ENCODE measurements at regions not wholly inside any gene's neighbourhood (a gene's known extent, or its start where the extent isn't known, plus 50 kb on each side); places are given as distances from the start of the nearest gene placed in this dataset.

GRCh38 chr15:53328341-53328740 lies 431.1 kb downstream of the WDR72 start:
- intact Hi-C loops (cut with DNase I), result no loop called here
- H3K36me3 ChIP-seq, result no peaks in the 10 kb centered on the region
- H3K27ac ChIP-seq (replicated peaks in 1 of 4), result no peak overlapping the region
- WGBS, result 58% methylated on average over 1 of the region's 1 CpG
- peaks cover 0 to 10% (median 0%) of the 10 kb centered on the region in 4 donors for H3K27me3 ChIP-seq
- TF ChIP-seq POLR2A (IDR thresholded peaks at IDR 0.05; ENCODE audit: low read depth), result no peak
- no peak for TF ChIP-seq CTCF (IDR thresholded peaks at IDR 0.05)
- no peak for TF ChIP-seq POLR2AphosphoS5 (IDR thresholded peaks at IDR 0.05)
- no peak for TF ChIP-seq EP300 (IDR thresholded peaks at IDR 0.05)
- peak; percentile 78 for DNase-seq (ENCODE audit: extremely low spot score)
- H3K4me3 ChIP-seq, result no peak overlapping the region
- no peaks in the 10 kb centered on the region for H3K9me3 ChIP-seq
- H3K4me1 ChIP-seq, result no peaks in the 10 kb centered on the region

GRCh38 chr15:53324061-53324460 lies 435.4 kb downstream of the WDR72 start:
- peaks cover 0 to 6% (median 0%) of the 10 kb centered on the region in 4 donors for H3K27me3 ChIP-seq
- no peak overlapping the region for H3K4me3 ChIP-seq
- no peaks in the 10 kb centered on the region for H3K4me1 ChIP-seq
- TF ChIP-seq POLR2AphosphoS5 (IDR thresholded peaks at IDR 0.05), result no peak
- TF ChIP-seq POLR2A (IDR thresholded peaks at IDR 0.05; ENCODE audit: low read depth), result no peak
- no peak for TF ChIP-seq CTCF (IDR thresholded peaks at IDR 0.05)
- TF ChIP-seq EP300 (IDR thresholded peaks at IDR 0.05), result no peak
- H3K27ac ChIP-seq (replicated peaks in 1 of 4), result no peak overlapping the region
- DNase-seq (ENCODE audit: extremely low spot score), result no peak
- WGBS, result 76% methylated on average over 7 of the region's 7 CpGs
- no peaks in the 10 kb centered on the region for H3K36me3 ChIP-seq
- no peaks in the 10 kb centered on the region for H3K9me3 ChIP-seq
- intact Hi-C loops (cut with DNase I), result no loop called here

GRCh38 chr15:53323191-53323590 lies 436.3 kb downstream of the WDR72 start:
- peaks cover 0 to 6% (median 0%) of the 10 kb centered on the region in 4 donors for H3K27me3 ChIP-seq
- TF ChIP-seq EP300 (IDR thresholded peaks at IDR 0.05) (no peak), CTCF (IDR thresholded peaks at IDR 0.05) (no peak)
- intact Hi-C loops (cut with DNase I), result no loop called here
- no peaks in the 10 kb centered on the region for H3K4me1 ChIP-seq
- 66% methylated on average over 3 of the region's 3 CpGs for WGBS
- H3K36me3 ChIP-seq, result no peaks in the 10 kb centered on the region
- H3K9me3 ChIP-seq, result no peaks in the 10 kb centered on the region
- no peak overlapping the region for H3K4me3 ChIP-seq
- peak; percentile 81 for DNase-seq (ENCODE audit: extremely low spot score)
- no peak overlapping the region for H3K27ac ChIP-seq (replicated peaks in 1 of 4)

GRCh38 chr15:53320816-53321215 lies 438.6 kb downstream of the WDR72 start:
- TF ChIP-seq POLR2A (IDR thresholded peaks at IDR 0.05; ENCODE audit: low read depth), result no peak
- no peak for TF ChIP-seq EP300 (IDR thresholded peaks at IDR 0.05)
- no peak for TF ChIP-seq CTCF (IDR thresholded peaks at IDR 0.05)
- no peak for TF ChIP-seq POLR2AphosphoS5 (IDR thresholded peaks at IDR 0.05)
- no peaks in the 10 kb centered on the region for H3K36me3 ChIP-seq
- DNase-seq (ENCODE audit: extremely low spot score), result no peak
- intact Hi-C loops (cut with DNase I), result no loop called here
- H3K4me3 ChIP-seq, result no peak overlapping the region
- H3K27me3 ChIP-seq, result peaks cover 0 to 6% (median 0%) of the 10 kb centered on the region in 4 donors
- 83% methylated on average over 5 of the region's 5 CpGs for WGBS
- H3K27ac ChIP-seq (replicated peaks in 1 of 4), result no peak overlapping the region
- no peaks in the 10 kb centered on the region for H3K4me1 ChIP-seq
- no peaks in the 10 kb centered on the region for H3K9me3 ChIP-seq

- DNase-seq (ENCODE audit: extremely low spot score), result no peak
- intact Hi-C loops (cut with DNase I), result no loop called here
- H3K4me3 ChIP-seq, result no peak overlapping the region
- no peaks in the 10 kb centered on the region for H3K9me3 ChIP-seq
- H3K27ac ChIP-seq (replicated peaks in 1 of 4), result no peak overlapping the region
- WGBS, result 30% methylated on average over 3 of the region's 3 CpGs
- TF ChIP-seq CTCF (IDR thresholded peaks at IDR 0.05) (no peak), POLR2A (IDR thresholded peaks at IDR 0.05; ENCODE audit: low read depth) (no peak), EP300 (IDR thresholded peaks at IDR 0.05) (no peak), POLR2AphosphoS5 (IDR thresholded peaks at IDR 0.05) (no peak)
- no peaks in the 10 kb centered on the region for H3K27me3 ChIP-seq
- no peaks in the 10 kb centered on the region for H3K4me1 ChIP-seq
- no peaks in the 10 kb centered on the region for H3K36me3 ChIP-seq
Measured at GRCh38 chr15:53312707-53313106, 446.8 kb downstream of the WDR72 start.

Measured in esophagus muscularis mucosa (tissue), 4 donors.